ENCODE measurements at regions not wholly inside any gene's neighbourhood (a gene's known extent, or its start where the extent isn't known, plus 50 kb on each side); places are given as distances from the start of the nearest gene placed in this dataset.

DNA sequence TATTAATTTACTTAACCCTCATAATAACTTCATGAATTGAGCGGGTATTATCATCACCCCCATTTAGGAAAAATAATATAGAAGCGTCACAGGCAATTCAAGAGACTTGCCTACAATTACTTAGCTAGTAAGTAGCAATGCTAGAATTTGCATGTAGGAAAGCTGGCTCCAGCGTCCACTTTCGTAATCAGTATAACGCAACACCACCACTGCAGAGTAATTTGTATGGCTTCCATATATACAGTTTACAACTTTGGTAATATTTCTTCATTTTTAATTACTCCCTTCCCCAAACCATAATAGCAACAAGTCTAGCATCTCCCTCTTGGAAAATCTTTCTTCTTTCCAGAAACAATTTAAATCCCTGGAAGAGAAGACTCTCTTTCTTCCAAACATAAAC lies 89.9 kb upstream of the OR5AK2 start:
- TF ChIP-seq, protein P1, sequence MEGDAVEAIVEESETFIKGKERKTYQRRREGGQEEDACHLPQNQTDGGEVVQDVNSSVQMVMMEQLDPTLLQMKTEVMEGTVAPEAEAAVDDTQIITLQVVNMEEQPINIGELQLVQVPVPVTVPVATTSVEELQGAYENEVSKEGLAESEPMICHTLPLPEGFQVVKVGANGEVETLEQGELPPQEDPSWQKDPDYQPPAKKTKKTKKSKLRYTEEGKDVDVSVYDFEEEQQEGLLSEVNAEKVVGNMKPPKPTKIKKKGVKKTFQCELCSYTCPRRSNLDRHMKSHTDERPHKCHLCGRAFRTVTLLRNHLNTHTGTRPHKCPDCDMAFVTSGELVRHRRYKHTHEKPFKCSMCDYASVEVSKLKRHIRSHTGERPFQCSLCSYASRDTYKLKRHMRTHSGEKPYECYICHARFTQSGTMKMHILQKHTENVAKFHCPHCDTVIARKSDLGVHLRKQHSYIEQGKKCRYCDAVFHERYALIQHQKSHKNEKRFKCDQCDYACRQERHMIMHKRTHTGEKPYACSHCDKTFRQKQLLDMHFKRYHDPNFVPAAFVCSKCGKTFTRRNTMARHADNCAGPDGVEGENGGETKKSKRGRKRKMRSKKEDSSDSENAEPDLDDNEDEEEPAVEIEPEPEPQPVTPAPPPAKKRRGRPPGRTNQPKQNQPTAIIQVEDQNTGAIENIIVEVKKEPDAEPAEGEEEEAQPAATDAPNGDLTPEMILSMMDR (IDR thresholded peaks at IDR 0.05; ENCODE audit: insufficient read depth, missing control alignments) = no peak
- no peak for DNase-seq (ENCODE audit: insufficient read length, low spot score)
- no peak for FAIRE-seq

DNA sequence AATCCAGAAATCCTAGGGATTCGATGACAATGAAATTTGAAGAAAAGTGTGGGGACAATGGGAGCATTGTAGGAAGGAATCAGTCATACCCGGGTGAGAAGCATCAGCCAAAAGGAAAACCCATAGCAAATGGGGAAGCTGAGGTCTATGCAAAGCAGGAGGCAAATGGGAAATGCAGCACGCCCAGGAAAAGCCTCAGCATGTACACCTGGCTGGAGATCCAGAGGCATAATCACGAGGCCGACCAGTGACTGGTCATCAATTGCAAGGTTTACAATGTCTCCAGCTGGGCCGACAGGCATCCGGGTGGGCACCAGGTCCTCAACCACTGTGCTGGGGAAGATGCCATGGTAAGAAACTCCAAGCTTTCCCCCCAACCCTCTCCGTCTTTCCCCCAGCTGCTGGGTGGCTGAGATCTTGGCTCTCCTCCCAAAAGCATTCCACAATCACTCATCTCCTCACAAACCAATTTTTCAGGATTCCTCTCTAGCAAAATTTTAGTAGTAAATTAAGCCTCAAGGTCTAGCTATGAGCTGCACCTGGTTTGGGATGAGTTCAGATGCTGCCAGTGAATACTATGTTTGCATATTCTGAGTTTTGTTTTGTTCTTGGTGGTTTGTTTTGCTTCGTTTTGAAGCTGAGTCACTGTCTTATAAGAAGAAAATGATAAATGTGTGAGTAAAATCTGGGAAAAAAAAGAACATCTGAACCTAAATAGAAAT lies 98.0 kb upstream of the OR5AK2 start:
- no peak for FAIRE-seq
- TF ChIP-seq, protein P1 (IDR thresholded peaks at IDR 0.05; ENCODE audit: insufficient read depth, missing control alignments) = no peak
- no peak for DNase-seq (ENCODE audit: insufficient read length, low spot score)

DNA sequence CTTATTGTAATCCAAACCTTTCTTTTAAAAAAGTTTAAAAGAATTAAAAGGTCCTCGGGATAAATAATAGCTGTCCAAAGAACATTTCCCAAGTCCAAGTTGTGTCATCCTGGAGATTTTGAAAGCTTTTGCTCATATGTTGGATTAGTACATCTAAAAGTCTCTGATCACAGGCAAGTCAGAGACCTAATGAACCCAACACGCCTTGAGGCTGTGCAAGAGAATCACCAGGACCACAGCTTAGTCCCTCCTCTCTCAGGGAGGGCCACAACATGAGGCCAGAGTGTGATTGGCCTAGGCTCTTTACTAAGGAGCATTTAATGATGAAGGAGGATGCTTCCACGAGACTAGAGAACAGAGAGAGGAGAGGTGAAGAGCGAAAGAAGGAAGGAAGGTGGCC lies 98.7 kb upstream of the OR5AK2 start:
- no peak for DNase-seq (ENCODE audit: insufficient read length, low spot score)
- TF ChIP-seq, protein P1 (IDR thresholded peaks at IDR 0.05; ENCODE audit: insufficient read depth, missing control alignments) = no peak
- no peak for FAIRE-seq

DNA sequence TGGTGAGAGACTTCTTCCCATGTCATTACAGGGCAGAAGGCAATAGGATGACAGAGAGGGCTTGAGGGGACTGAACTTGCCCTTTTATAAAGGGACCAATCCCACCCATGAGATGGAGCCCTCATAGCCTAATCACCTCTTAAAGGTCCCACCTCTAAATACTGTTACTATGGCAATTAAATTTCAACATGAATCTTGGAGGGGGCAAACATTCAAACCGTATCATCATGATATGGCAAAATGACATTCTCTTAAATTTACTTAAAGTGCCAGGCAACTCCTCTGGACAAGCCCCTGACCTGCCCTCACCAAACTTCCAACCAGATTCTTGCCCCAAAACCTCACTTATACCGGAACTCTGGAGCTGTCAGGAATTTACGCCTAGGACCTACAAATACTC lies 100.8 kb upstream of the OR5AK2 start:
- DNase-seq (ENCODE audit: insufficient read length, low spot score) (no peak), FAIRE-seq (no peak)
- TF ChIP-seq, protein P1 (IDR thresholded peaks at IDR 0.05; ENCODE audit: insufficient read depth, missing control alignments) = no peak

DNA sequence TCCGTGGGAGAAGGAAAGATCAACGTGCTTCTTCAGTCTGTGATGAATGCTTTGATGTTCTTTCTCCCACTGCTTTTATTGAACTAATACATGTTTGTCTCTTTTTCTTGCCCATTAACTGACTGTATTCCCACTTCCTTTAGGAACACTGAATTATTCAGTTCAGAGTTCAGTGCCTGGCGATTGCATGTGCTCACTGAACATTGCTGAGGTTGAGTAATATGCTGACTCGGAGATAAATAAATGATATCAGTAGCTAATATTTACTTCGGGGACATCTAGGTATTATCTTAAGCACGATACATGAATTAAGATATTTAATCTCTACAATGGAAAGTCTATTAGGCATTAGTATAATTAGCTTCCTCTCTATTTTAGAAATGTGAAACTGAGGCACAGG lies 102.3 kb upstream of the OR5AK2 start:
- no peak for DNase-seq (ENCODE audit: insufficient read length, low spot score)
- FAIRE-seq = no peak
- TF ChIP-seq, protein P1 (IDR thresholded peaks at IDR 0.05; ENCODE audit: insufficient read depth, missing control alignments) = no peak

DNA sequence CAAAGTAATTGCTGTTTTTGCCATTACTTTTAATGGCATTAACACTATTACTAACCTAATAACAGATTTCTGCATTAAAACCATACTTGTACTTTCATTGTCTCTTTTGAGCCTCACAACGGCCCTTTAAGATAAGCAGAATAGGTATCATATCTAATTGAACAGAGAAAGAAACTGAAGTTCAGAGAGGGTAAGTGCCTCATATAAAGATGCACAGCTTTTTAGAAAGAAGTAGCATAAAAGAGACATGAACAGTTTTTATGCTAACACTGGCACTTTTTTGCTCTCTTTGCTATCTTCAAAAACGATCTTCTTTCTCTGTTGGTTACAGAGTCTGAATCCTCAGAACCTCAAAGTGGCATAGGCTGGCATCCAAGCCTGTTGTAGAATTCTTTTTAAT lies 102.9 kb upstream of the OR5AK2 start:
- FAIRE-seq (no peak), DNase-seq (ENCODE audit: insufficient read length, low spot score) (no peak)
- TF ChIP-seq, protein P1 (IDR thresholded peaks at IDR 0.05; ENCODE audit: insufficient read depth, missing control alignments) = no peak

DNA sequence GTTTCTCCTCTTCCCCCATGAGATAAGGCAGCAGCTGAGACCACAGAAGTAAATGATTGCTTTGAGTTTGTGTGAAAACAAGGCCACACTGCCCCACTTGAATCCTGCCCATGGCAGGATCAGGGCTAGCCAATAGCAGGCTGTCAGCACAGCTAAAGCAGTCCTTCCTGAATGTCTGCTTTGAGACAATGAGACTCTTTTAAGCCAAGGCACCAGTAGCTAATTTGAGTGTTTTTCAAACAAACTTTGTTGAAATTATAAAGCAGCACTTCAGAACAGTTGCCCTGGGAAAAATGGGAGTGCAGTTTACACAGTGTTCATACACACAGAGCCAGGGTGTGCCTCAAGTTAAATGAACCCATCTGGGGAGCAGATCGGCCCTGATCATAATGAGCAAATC lies 103.5 kb upstream of the OR5AK2 start:
- FAIRE-seq = no peak
- TF ChIP-seq, protein P1 (IDR thresholded peaks at IDR 0.05; ENCODE audit: insufficient read depth, missing control alignments) = no peak

More for the DNA sequence above, 103.5 kb upstream of the OR5AK2 start:
- no peak for DNase-seq (ENCODE audit: insufficient read length, low spot score)
